ENCODE measurements at regions not wholly inside any gene's neighbourhood (a gene's known extent, or its start where the extent isn't known, plus 50 kb on each side); places are given as distances from the start of the nearest gene placed in this dataset.

- Histone ChIP-seq H3K27ac (no peak overlapping the region), H3K4me3 (no peak overlapping the region), H3K27me3 (no peaks in the 10 kb centered on the region), H3K36me3 (no peaks in the 10 kb centered on the region), H3K4me1 (no peaks in the 10 kb centered on the region), H3K9me3 (no peaks in the 10 kb centered on the region)
- TF ChIP-seq EP300 (IDR thresholded peaks at IDR 0.05), result no peak
- TF ChIP-seq POLR2A (IDR thresholded peaks at IDR 0.05), result no peak
- no peak for TF ChIP-seq POLR2AphosphoS5 (IDR thresholded peaks at IDR 0.05)
- TF ChIP-seq CTCF (IDR thresholded peaks at IDR 0.05), result no peak
- no peak for ATAC-seq
- no CpG with 5 or more reads among the region's 2 CpGs for WGBS, 2 donors (ENCODE audit: low coverage in 1 of 2)
Observed at GRCh38 chrY:21003059-21003458, 247.2 kb downstream of the RPS4Y2 start.

GRCh38 chrY:21005531-21005930, 249.6 kb downstream of the RPS4Y2 start:
- no peaks in the 10 kb centered on the region for H3K27me3 ChIP-seq
- H3K4me3 ChIP-seq, result no peak overlapping the region
- TF ChIP-seq EP300 (IDR thresholded peaks at IDR 0.05) (no peak), POLR2AphosphoS5 (IDR thresholded peaks at IDR 0.05) (no peak), POLR2A (IDR thresholded peaks at IDR 0.05) (no peak), CTCF (IDR thresholded peaks at IDR 0.05) (no peak)
- no peak for ATAC-seq
- no peaks in the 10 kb centered on the region for H3K4me1 ChIP-seq
- no peak overlapping the region for H3K27ac ChIP-seq
- H3K36me3 ChIP-seq, result no peaks in the 10 kb centered on the region
- no peaks in the 10 kb centered on the region for H3K9me3 ChIP-seq

- no peak for ATAC-seq
- TF ChIP-seq POLR2A (IDR thresholded peaks at IDR 0.05) (no peak), POLR2AphosphoS5 (IDR thresholded peaks at IDR 0.05) (no peak), EP300 (IDR thresholded peaks at IDR 0.05) (no peak)
- H3K9me3 ChIP-seq, result no peaks in the 10 kb centered on the region
- H3K36me3 ChIP-seq, result no peaks in the 10 kb centered on the region
- no peak overlapping the region for H3K27ac ChIP-seq
- 83% methylated on average over 2 of the region's 3 CpGs; no CpG with 5 or more reads in 1 of the 2 donors for WGBS, 2 donors (ENCODE audit: low coverage in 1 of 2)
- no peaks in the 10 kb centered on the region for H3K27me3 ChIP-seq
- no peak overlapping the region for H3K4me3 ChIP-seq
- H3K4me1 ChIP-seq, result no peaks in the 10 kb centered on the region
Observed at GRCh38 chrY:21021811-21022210, 265.9 kb downstream of the RPS4Y2 start.

GRCh38 chrY:21022326-21023044, 266.6 kb downstream of the RPS4Y2 start:
- no peak for TF ChIP-seq POLR2A (IDR thresholded peaks at IDR 0.05)
- TF ChIP-seq EP300 (IDR thresholded peaks at IDR 0.05), result no peak
- TF ChIP-seq POLR2AphosphoS5 (IDR thresholded peaks at IDR 0.05), result no peak
- TF ChIP-seq CTCF (IDR thresholded peaks at IDR 0.05), result no peak
- Histone ChIP-seq H3K4me1 (no peaks in the 10 kb centered on the region), H3K27ac (no peak overlapping the region), H3K36me3 (no peaks in the 10 kb centered on the region), H3K9me3 (no peaks in the 10 kb centered on the region), H3K27me3 (no peaks in the 10 kb centered on the region), H3K4me3 (no peak overlapping the region)
- no peak for ATAC-seq
- no CpG with 5 or more reads among the region's 3 CpGs for WGBS, 2 donors (ENCODE audit: low coverage in 1 of 2)

GRCh38 chrY:21023906-21024305, 268.0 kb downstream of the RPS4Y2 start:
- ATAC-seq, result no peak
- H3K27ac ChIP-seq, result no peak overlapping the region
- no peak for TF ChIP-seq POLR2A (IDR thresholded peaks at IDR 0.05)
- TF ChIP-seq EP300 (IDR thresholded peaks at IDR 0.05), result no peak
- no peak for TF ChIP-seq CTCF (IDR thresholded peaks at IDR 0.05)
- TF ChIP-seq POLR2AphosphoS5 (IDR thresholded peaks at IDR 0.05), result no peak
- no peaks in the 10 kb centered on the region for H3K9me3 ChIP-seq
- 0% methylated on average over 1 of the region's 3 CpGs; no CpG with 5 or more reads in 1 of the 2 donors for WGBS, 2 donors (ENCODE audit: low coverage in 1 of 2)
- H3K4me1 ChIP-seq, result no peaks in the 10 kb centered on the region
- no peaks in the 10 kb centered on the region for H3K36me3 ChIP-seq
- H3K4me3 ChIP-seq, result no peak overlapping the region
- H3K27me3 ChIP-seq, result no peaks in the 10 kb centered on the region
